NT2/D1 (cell line): ENCODE measurements at regions not wholly inside any gene's neighbourhood (a gene's known extent, or its start where the extent isn't known, plus 50 kb on each side); places are given as distances from the start of the nearest gene placed in this dataset.

Source experiments
- DNase-seq: peaks from one replicate; pipeline ENCODE4 v3.0.0-alpha.2; 2011; ENCODE audit warnings: low read depth, low spot score
- H3K27me3 ChIP-seq: 2 replicates; pipeline ENCODE4 v1.6.0; 2011; ENCODE audit warnings: mild to moderate bottlenecking; ENCODE audit not compliant: insufficient read length, insufficient read depth
- H3K36me3 ChIP-seq: 2 replicates; pipeline ENCODE4 v1.6.1; 2011; ENCODE audit warnings: mild to moderate bottlenecking, low read length, mixed read lengths; ENCODE audit not compliant: insufficient read depth, insufficient read length
- H3K4me1 ChIP-seq: 2 replicates; pipeline ENCODE4 v1.5.1; 2011; ENCODE audit not compliant: insufficient read depth, insufficient read length
- H3K4me3 ChIP-seq: 2 replicates; pipeline ENCODE4 v1.5.1; 2011; ENCODE audit warnings: low read depth; ENCODE audit not compliant: insufficient read length
- H3K9ac ChIP-seq: 2 replicates; pipeline ENCODE4 v1.6.0; 2011; ENCODE audit warnings: low read depth; ENCODE audit not compliant: insufficient read length
- H3K9me3 ChIP-seq: 2 replicates; pipeline ENCODE4 v1.5.1; 2011; ENCODE audit warnings: mild to moderate bottlenecking, low read length; ENCODE audit not compliant: insufficient read depth
- SUZ12 ChIP-seq: IDR thresholded peaks from 2 replicates; pipeline ENCODE4 v1.6.1; 2011; ENCODE audit not compliant: insufficient read length, insufficient read depth; ENCODE audit errors: extremely low read depth
- YY1 ChIP-seq: IDR thresholded peaks from 2 replicates; pipeline ENCODE4 v1.6.1; 2011; ENCODE audit not compliant: insufficient read length, insufficient read depth
- ZNF274 ChIP-seq: IDR thresholded peaks from 2 replicates; pipeline ENCODE4 v1.6.1; 2011; ENCODE audit warnings: mild to moderate bottlenecking, low read depth, low read length

GRCh38 chr1:239997515-239998311, 94.0 kb upstream of the FMN2 start:
- no peaks in the 10 kb centered on the region; the same call in 1 of the 2 replicates for H3K9me3 ChIP-seq
- H3K4me3 ChIP-seq = peak overlapping the region; percentile 25
- H3K4me1 ChIP-seq = no peaks in the 10 kb centered on the region
- peaks cover 11% of the 10 kb centered on the region for H3K27me3 ChIP-seq
- H3K36me3 ChIP-seq = no peaks in the 10 kb centered on the region
- peak overlapping the region; percentile 23 for H3K9ac ChIP-seq
- no peak for TF ChIP-seq SUZ12
- no peak for TF ChIP-seq ZNF274
- DNase-seq = no peak

- Histone ChIP-seq H3K4me1 (no peaks in the 10 kb centered on the region), H3K27me3 (peaks cover 11% of the 10 kb centered on the region), H3K4me3 (peak overlapping the region; percentile 25), H3K9ac (peak overlapping the region; percentile 23), H3K36me3 (no peaks in the 10 kb centered on the region), H3K9me3 (no peaks in the 10 kb centered on the region; the same call in 1 of the 2 replicates)
- TF ChIP-seq SUZ12 = no peak
- TF ChIP-seq YY1 = no peak
- no peak for TF ChIP-seq ZNF274
- DNase-seq = no peak
Observed at GRCh38 chr1:239998312-239998649, 93.4 kb upstream of the FMN2 start.

GRCh38 chr1:239999170-239999569, 92.5 kb upstream of the FMN2 start:
- Histone ChIP-seq H3K27me3 (peaks cover 11% of the 10 kb centered on the region), H3K9ac (no peak overlapping the region), H3K36me3 (no peaks in the 10 kb centered on the region), H3K4me1 (no peaks in the 10 kb centered on the region), H3K9me3 (no peaks in the 10 kb centered on the region; the same call in 1 of the 2 replicates), H3K4me3 (no peak overlapping the region)
- no peak for DNase-seq
- TF ChIP-seq SUZ12 (no peak), YY1 (no peak), ZNF274 (no peak)

- DNase-seq = no peak
- no peak for TF ChIP-seq SUZ12
- no peaks in the 10 kb centered on the region for H3K4me1 ChIP-seq
- H3K27me3 ChIP-seq = peaks cover 11% of the 10 kb centered on the region
- no peaks in the 10 kb centered on the region for H3K36me3 ChIP-seq
- no peak overlapping the region for H3K9ac ChIP-seq
- H3K9me3 ChIP-seq = no peaks in the 10 kb centered on the region; the same call in 1 of the 2 replicates
- no peak overlapping the region for H3K4me3 ChIP-seq
Observed at GRCh38 chr1:240000634-240001033, 91.0 kb upstream of the FMN2 start.

GRCh38 chr1:240001177-240001740, 90.4 kb upstream of the FMN2 start:
- Histone ChIP-seq H3K9me3 (no peaks in the 10 kb centered on the region; the same call in 1 of the 2 replicates), H3K4me3 (no peak overlapping the region), H3K4me1 (no peaks in the 10 kb centered on the region), H3K9ac (no peak overlapping the region), H3K27me3 (peaks cover 11% of the 10 kb centered on the region), H3K36me3 (no peaks in the 10 kb centered on the region)
- DNase-seq = no peak
- no peak for TF ChIP-seq ZNF274

- Histone ChIP-seq H3K9ac (no peak overlapping the region), H3K4me3 (no peak overlapping the region), H3K4me1 (no peaks in the 10 kb centered on the region), H3K9me3 (no peaks in the 10 kb centered on the region), H3K36me3 (no peaks in the 10 kb centered on the region), H3K27me3 (peaks cover under 1% of the 10 kb centered on the region)
- TF ChIP-seq SUZ12 (no peak), ZNF274 (no peak), YY1 (no peak)
- no peak for DNase-seq
Observed at GRCh38 chr1:240004086-240004749, 87.5 kb upstream of the FMN2 start.

GRCh38 chr1:240005997-240006650, 85.6 kb upstream of the FMN2 start:
- Histone ChIP-seq H3K9ac (no peak overlapping the region), H3K9me3 (peaks cover 4% of the 10 kb centered on the region; the same call in 1 of the 2 replicates), H3K4me3 (no peak overlapping the region), H3K36me3 (no peaks in the 10 kb centered on the region), H3K4me1 (no peaks in the 10 kb centered on the region), H3K27me3 (no peaks in the 10 kb centered on the region)
- TF ChIP-seq SUZ12 = no peak
- TF ChIP-seq ZNF274 = no peak
- no peak for TF ChIP-seq YY1
- DNase-seq = no peak
